Embryonic facial prominence (tissue), 1 donor: ENCODE measurements at regions not wholly inside any gene's neighbourhood (a gene's known extent, or its start where the extent isn't known, plus 50 kb on each side); places are given as distances from the start of the nearest gene placed in this dataset.
"Not testable (repeated sequence)": the region's sequence is repeated elsewhere in the genome, so short reads cannot be mapped to it uniquely, and the experiment has no call there.

Source experiments
- DNase-seq: peaks from one replicate; pipeline ENCODE4 v3.0.0-alpha.2; 2016; ENCODE audit errors: extremely low spot score

- DNase-seq: no peak
Measured at GRCh38 chr5:171542525-171543140, 123.2 kb downstream of the FGF18 start.

- DNase-seq: no peak
Measured at GRCh38 chr5:171543148-171543815, 123.8 kb downstream of the FGF18 start.

GRCh38 chr5:171544913-171545765 is 125.7 kb downstream of the FGF18 start:
- DNase-seq: no peak

GRCh38 chr5:171549274-171549673 is 129.8 kb downstream of the FGF18 start:
- DNase-seq: no peak

GRCh38 chr5:171553817-171554216 is 134.4 kb downstream of the FGF18 start:
- DNase-seq: not testable (repeated sequence)

GRCh38 chr5:171555160-171555559 is 135.7 kb downstream of the FGF18 start:
- no peak for DNase-seq

GRCh38 chr5:171562822-171563221 is 143.4 kb downstream of the FGF18 start:
- DNase-seq: no peak

- DNase-seq: no peak
Measured at GRCh38 chr5:171568389-171568788, 148.9 kb downstream of the FGF18 start.

GRCh38 chr5:171569065-171569712 is 149.7 kb downstream of the FGF18 start:
- DNase-seq: no peak

GRCh38 chr5:171570244-171570825 is 150.9 kb downstream of the FGF18 start:
- DNase-seq: no peak

- DNase-seq: no peak
Measured at GRCh38 chr5:171571663-171572062, 152.2 kb downstream of the FGF18 start.

- no peak for DNase-seq
Measured at GRCh38 chr5:171573021-171573420, 153.6 kb downstream of the FGF18 start.

GRCh38 chr5:171573451-171574225 is 154.2 kb downstream of the FGF18 start:
- DNase-seq: no peak

- DNase-seq: no peak
Measured at GRCh38 chr5:171574376-171574775, 154.9 kb downstream of the FGF18 start.

GRCh38 chr5:171575386-171575785 is 155.9 kb downstream of the FGF18 start:
- DNase-seq: no peak

- DNase-seq: no peak
Measured at GRCh38 chr5:171575808-171576207, 156.4 kb downstream of the FGF18 start.

GRCh38 chr5:171577042-171577758 is 157.8 kb downstream of the FGF18 start:
- no peak for DNase-seq

GRCh38 chr5:171578049-171578828 is 158.8 kb downstream of the FGF18 start:
- no peak for DNase-seq

GRCh38 chr5:171578829-171579491 is 159.5 kb downstream of the FGF18 start:
- no peak for DNase-seq
